ENCODE measurements at regions not wholly inside any gene's neighbourhood (a gene's known extent, or its start where the extent isn't known, plus 50 kb on each side); places are given as distances from the start of the nearest gene placed in this dataset.

DNA sequence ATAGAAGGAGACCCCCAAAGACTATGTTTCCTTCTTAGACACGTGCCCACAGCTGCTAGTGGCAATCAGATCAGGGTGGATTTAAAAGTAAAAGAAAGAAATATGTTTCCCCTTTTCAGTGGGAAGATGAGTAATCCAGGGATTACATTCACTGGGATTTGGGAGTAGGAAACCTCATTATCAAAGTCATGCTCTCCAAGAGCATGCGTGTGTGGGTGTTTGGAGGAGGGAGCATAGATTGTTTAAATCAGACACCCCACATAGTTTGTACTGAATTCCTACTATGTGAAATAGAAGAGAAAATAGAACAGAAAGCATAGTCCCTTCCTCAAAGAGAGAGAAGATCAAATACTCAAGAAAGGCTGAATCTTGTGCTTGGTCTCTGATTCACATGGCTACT, 65.5 kb upstream of the TBCA start:
- peaks cover 0 to 15% (median 4%) of the 10 kb centered on the region in 12 donors for H3K4me1 ChIP-seq
- no peak for DNase-seq
- H3K36me3 ChIP-seq: no peaks in the 10 kb centered on the region
- no peaks in the 10 kb centered on the region for H3K9me3 ChIP-seq
- H3K27me3 ChIP-seq: peaks cover 0 to 34% (median 4%) of the 10 kb centered on the region in 9 donors
- WGBS, 4 donors: 74 to 87% (median 83%) methylated on average over 2 of the region's 2 CpGs
- no peak overlapping the region for H3K27ac ChIP-seq
- H3K4me3 ChIP-seq: no peak overlapping the region
- ATAC-seq: no peak
- intact Hi-C loops (cut with DNase I): loop anchor here in 2 of 10 donors (5.0 to 10.0 kb wide), 2 partner anchors 194 to 197 kb away; no protein-coding TSS in a partner anchor
- no peak for TF ChIP-seq POLR2A (IDR thresholded peaks at IDR 0.05)
- TF ChIP-seq, protein P1, sequence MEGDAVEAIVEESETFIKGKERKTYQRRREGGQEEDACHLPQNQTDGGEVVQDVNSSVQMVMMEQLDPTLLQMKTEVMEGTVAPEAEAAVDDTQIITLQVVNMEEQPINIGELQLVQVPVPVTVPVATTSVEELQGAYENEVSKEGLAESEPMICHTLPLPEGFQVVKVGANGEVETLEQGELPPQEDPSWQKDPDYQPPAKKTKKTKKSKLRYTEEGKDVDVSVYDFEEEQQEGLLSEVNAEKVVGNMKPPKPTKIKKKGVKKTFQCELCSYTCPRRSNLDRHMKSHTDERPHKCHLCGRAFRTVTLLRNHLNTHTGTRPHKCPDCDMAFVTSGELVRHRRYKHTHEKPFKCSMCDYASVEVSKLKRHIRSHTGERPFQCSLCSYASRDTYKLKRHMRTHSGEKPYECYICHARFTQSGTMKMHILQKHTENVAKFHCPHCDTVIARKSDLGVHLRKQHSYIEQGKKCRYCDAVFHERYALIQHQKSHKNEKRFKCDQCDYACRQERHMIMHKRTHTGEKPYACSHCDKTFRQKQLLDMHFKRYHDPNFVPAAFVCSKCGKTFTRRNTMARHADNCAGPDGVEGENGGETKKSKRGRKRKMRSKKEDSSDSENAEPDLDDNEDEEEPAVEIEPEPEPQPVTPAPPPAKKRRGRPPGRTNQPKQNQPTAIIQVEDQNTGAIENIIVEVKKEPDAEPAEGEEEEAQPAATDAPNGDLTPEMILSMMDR (IDR thresholded peaks at IDR 0.05): no peak

DNA sequence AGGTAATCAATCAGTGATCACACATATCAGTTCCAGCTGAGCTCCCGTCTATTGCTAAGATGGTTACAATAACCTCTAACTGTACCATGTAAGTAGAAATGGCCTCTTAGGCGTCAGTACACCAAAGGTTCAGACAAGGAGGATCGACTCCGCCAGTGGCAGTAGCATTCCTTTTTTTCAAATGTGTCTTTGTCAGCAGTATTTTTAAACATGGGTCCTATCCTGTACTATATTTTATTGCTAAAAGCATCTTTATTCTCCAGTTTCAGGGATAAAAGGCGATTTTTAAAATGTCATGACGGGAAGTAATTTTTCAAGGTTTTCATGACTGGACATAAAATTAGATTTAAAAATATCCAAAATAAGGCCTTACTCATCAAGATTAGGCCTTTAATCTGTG, 64.8 kb upstream of the TBCA start:
- intact Hi-C loops (cut with DNase I): loop anchor here in 2 of 10 donors (5.0 to 10.0 kb wide), 2 partner anchors 194 to 196 kb away; no protein-coding TSS in a partner anchor
- WGBS, 4 donors: 84 to 90% (median 89%) methylated on average over 6 of the region's 6 CpGs
- DNase-seq: no peak
- Histone ChIP-seq H3K9me3 (no peaks in the 10 kb centered on the region), H3K4me1 (peaks cover 0 to 15% (median 4%) of the 10 kb centered on the region in 12 donors), H3K27me3 (peaks cover 0 to 27% (median 5%) of the 10 kb centered on the region in 9 donors), H3K4me3 (no peak overlapping the region), H3K36me3 (no peaks in the 10 kb centered on the region), H3K27ac (no peak overlapping the region)
- ATAC-seq: no peak
- TF ChIP-seq, protein P1 (IDR thresholded peaks at IDR 0.05): no peak
- TF ChIP-seq POLR2A (IDR thresholded peaks at IDR 0.05): no peak

DNA sequence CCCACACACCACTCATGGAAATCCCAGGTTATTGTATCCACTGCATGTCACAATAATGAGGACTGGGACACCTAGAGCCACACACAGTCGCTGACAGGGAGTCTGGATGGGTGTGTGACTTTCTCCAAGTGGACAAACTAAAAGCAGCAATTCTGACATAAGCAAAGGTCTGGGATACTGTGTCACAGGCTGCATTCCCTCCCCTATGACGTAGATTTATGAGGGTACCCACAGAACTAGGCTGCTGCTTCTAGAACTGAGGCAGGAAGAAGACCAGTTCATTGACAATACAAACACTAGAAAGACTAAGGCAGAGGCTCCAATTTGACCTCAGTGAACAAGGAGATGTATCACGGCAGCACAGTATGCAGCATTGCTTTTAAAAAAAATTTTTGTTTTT, 63.6 kb upstream of the TBCA start:
- Histone ChIP-seq H3K4me1 (peaks cover 0 to 11% (median 1%) of the 10 kb centered on the region in 12 donors), H3K27ac (no peak overlapping the region), H3K27me3 (peaks cover 0 to 15% (median 0%) of the 10 kb centered on the region in 9 donors), H3K9me3 (no peaks in the 10 kb centered on the region), H3K36me3 (no peaks in the 10 kb centered on the region), H3K4me3 (no peak overlapping the region)
- TF ChIP-seq POLR2A (IDR thresholded peaks at IDR 0.05): no peak
- TF ChIP-seq, protein P1 (IDR thresholded peaks at IDR 0.05): no peak
- intact Hi-C loops (cut with DNase I): loop anchor here in 2 of 10 donors (5.0 to 10.0 kb wide), 2 partner anchors 192 to 195 kb away; no protein-coding TSS in a partner anchor
- WGBS, 4 donors: 83 to 87% (median 86%) methylated on average over 3 of the region's 3 CpGs
- no peak for DNase-seq
- no peak for ATAC-seq

DNA sequence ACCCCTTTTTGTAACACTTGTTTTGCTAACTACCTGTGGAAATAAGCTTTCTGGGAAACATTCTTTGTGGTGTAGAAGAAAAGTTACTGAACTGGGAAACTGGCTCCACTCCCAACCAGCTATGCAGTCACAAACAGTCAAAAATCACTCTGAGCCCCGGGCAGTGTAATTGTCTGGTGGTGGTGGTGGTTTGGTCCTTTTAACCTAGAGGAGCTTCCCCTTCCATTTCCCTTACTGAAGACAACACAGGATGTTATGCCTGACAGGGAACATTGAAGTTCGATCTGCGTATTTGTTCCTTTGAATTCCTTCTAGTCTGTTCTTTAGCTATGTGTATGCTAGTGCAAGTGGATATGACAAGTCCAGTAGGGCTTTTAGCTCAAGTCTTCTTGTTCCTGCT, 56.8 kb upstream of the TBCA start:
- Histone ChIP-seq H3K36me3 (no peaks in the 10 kb centered on the region), H3K27me3 (peaks cover 0 to 27% (median 7%) of the 10 kb centered on the region in 9 donors), H3K27ac (no peak overlapping the region), H3K9me3 (no peaks in the 10 kb centered on the region), H3K4me1 (no peaks in the 10 kb centered on the region), H3K4me3 (no peak overlapping the region)
- DNase-seq (no peak), ATAC-seq (no peak)
- intact Hi-C loops (cut with DNase I): no loop called here
- WGBS, 4 donors: 58 to 69% (median 65%) methylated on average over 3 of the region's 3 CpGs
- TF ChIP-seq, protein P1 (IDR thresholded peaks at IDR 0.05): no peak
- no peak for TF ChIP-seq POLR2A (IDR thresholded peaks at IDR 0.05)

All from heart left ventricle (tissue), 16 donors.